ENCODE measurements at regions not wholly inside any gene's neighbourhood (a gene's known extent, or its start where the extent isn't known, plus 50 kb on each side); places are given as distances from the start of the nearest gene placed in this dataset.
A peak's percentile ranks its signal among the peaks of the same experiment; 100 is the strongest.

DNA sequence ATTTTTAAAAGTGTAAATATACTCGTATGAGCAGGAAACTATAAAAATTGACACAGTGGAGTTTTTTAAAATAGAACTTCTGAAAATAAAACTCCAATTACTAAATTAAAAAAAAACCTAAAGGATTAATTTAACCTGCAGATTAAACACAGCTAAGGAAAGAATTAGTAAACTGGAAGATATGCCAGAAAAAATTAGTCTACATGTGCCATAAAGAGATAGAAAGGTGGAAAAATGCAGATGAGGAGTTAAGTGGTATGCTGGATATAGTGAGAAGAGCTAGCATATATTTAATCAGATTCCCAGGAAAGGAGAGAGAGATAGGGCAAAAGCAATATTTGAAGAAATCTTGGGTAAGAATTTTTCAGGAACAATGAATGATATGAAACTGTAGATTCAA is 315.8 kb upstream of the CADM1 start:
- Mint-ChIP-seq H3K4me3 (no peak overlapping the region), H3K9me3 (peaks cover 32% of the 10 kb centered on the region), H3K27me3 (ENCODE audit: insufficient read depth, low read depth, poor library complexity) (peaks cover 3% of the 10 kb centered on the region), H3K36me3 (ENCODE audit: low read depth) (peaks cover 20% of the 10 kb centered on the region; the same call in 2 of the 3 replicates), H3K4me1 (peaks cover 13% of the 10 kb centered on the region; the same call in 2 of the 3 replicates), H3K27ac (no peak overlapping the region)
- no peaks in the 10 kb centered on the region for H3K27me3 ChIP-seq (ENCODE audit: insufficient read depth)
- H3K4me3 ChIP-seq = no peak overlapping the region
- no peaks in the 10 kb centered on the region for H3F3A ChIP-seq (replicated peaks; ENCODE audit: low read depth)
- ATAC-seq = no peak
- H4K20me1 ChIP-seq (replicated peaks; ENCODE audit: insufficient read depth) = no peaks in the 10 kb centered on the region
- no peaks in the 10 kb centered on the region for H3K79me2 ChIP-seq (replicated peaks; ENCODE audit: insufficient read depth)
- peaks cover 14% of the 10 kb centered on the region for H3K4me1 ChIP-seq (ENCODE audit: insufficient read depth)
- peaks cover 6% of the 10 kb centered on the region for H3K9me2 ChIP-seq (ENCODE audit: insufficient read depth)
- H3K27ac ChIP-seq (ENCODE audit: low read depth) = no peak overlapping the region
- no peak for DNase-seq (ENCODE audit: low spot score)
- no peak overlapping the region for H2AFZ ChIP-seq
- TF ChIP-seq ETS1 (IDR thresholded peaks at IDR 0.05) (no peak), CREB1 (CRISPR knock-in tag; IDR thresholded peaks at IDR 0.05; ENCODE audit: low read depth) (no peak), EZH2 (IDR thresholded peaks at IDR 0.05; ENCODE audit: low read depth, unreplicated experiment) (no peak), NANOG (IDR thresholded peaks at IDR 0.05; ENCODE audit: borderline replicate concordance) (no peak), REST (IDR thresholded peaks at IDR 0.05; ENCODE audit: unreplicated experiment) (no peak), ZNF114 (CRISPR knock-in tag; IDR thresholded peaks at IDR 0.05) (no peak), EZH2phosphoT487 (IDR thresholded peaks at IDR 0.05; ENCODE audit: unreplicated experiment) (no peak), POLR2AphosphoS5 (IDR thresholded peaks at IDR 0.05; ENCODE audit: low read depth) (no peak)
- no peak overlapping the region for H3K4me2 ChIP-seq
- H3K36me3 ChIP-seq (ENCODE audit: insufficient read depth) = peaks cover 3% of the 10 kb centered on the region; the same call in 1 of the 2 replicates

GRCh38 chr11:115819014-115819413 is 314.8 kb upstream of the CADM1 start:
- H3K4me3 ChIP-seq = no peak overlapping the region
- H3K4me2 ChIP-seq = peak overlapping the region; percentile 71; the same call in 1 of the 2 replicates
- H3K27me3 ChIP-seq (ENCODE audit: insufficient read depth) = no peaks in the 10 kb centered on the region
- peaks cover 6% of the 10 kb centered on the region for H3K9me2 ChIP-seq (ENCODE audit: insufficient read depth)
- H3K4me3 Mint-ChIP-seq = no peak overlapping the region
- H3K9me3 Mint-ChIP-seq = peaks cover 32% of the 10 kb centered on the region
- H3K27me3 Mint-ChIP-seq (ENCODE audit: insufficient read depth, low read depth, poor library complexity) = peaks cover 3% of the 10 kb centered on the region
- H3K36me3 ChIP-seq (ENCODE audit: insufficient read depth) = peaks cover 3% of the 10 kb centered on the region; the same call in 1 of the 2 replicates
- no peak for ATAC-seq
- H3K36me3 Mint-ChIP-seq (ENCODE audit: low read depth) = peaks cover 20% of the 10 kb centered on the region; the same call in 2 of the 3 replicates
- DNase-seq (ENCODE audit: low spot score) = no peak
- H3K4me1 Mint-ChIP-seq = peaks cover 13% of the 10 kb centered on the region; the same call in 2 of the 3 replicates
- no peaks in the 10 kb centered on the region for H3K79me2 ChIP-seq (replicated peaks; ENCODE audit: insufficient read depth)
- no peak overlapping the region for H2AFZ ChIP-seq
- no peak overlapping the region for H3K27ac ChIP-seq (ENCODE audit: low read depth)
- peaks cover 14% of the 10 kb centered on the region for H3K4me1 ChIP-seq (ENCODE audit: insufficient read depth)
- no peaks in the 10 kb centered on the region for H3F3A ChIP-seq (replicated peaks; ENCODE audit: low read depth)
- no peak overlapping the region for H3K27ac Mint-ChIP-seq
- no peaks in the 10 kb centered on the region for H4K20me1 ChIP-seq (replicated peaks; ENCODE audit: insufficient read depth)
- TF ChIP-seq ZNF462 (CRISPR knock-in tag; IDR thresholded peaks at IDR 0.05) (no peak), POLR2AphosphoS5 (IDR thresholded peaks at IDR 0.05; ENCODE audit: low read depth) (no peak), ZNF331 (CRISPR knock-in tag; IDR thresholded peaks at IDR 0.05; ENCODE audit: low read depth) (no peak), NANOG (IDR thresholded peaks at IDR 0.05; ENCODE audit: borderline replicate concordance) (no peak), STAT1 (IDR thresholded peaks at IDR 0.05; ENCODE audit: unreplicated experiment) (no peak)
